Parathyroid adenoma (tissue), 2 donors: ENCODE measurements at regions not wholly inside any gene's neighbourhood (a gene's known extent, or its start where the extent isn't known, plus 50 kb on each side); places are given as distances from the start of the nearest gene placed in this dataset.

ENCODE experiments used
- H2AFZ ChIP-seq: fragments of 300-600 bp; sonication (generic); one replicate; pipeline ENCODE4 v1.7.0; 2017; ENCODE audit warnings: antibody characterized with exemption, mild to moderate bottlenecking
- H3K27ac ChIP-seq: fragments of 300-600 bp; sonication (generic); one replicate; pipeline ENCODE4 v1.7.0; 2017
- H3K27me3 ChIP-seq: fragments of 300-600 bp; sonication (generic); one replicate; pipeline ENCODE4 v1.7.0; 2017; ENCODE audit warnings: low read length; ENCODE audit not compliant: control insufficient read depth, insufficient read depth
- H3K36me3 ChIP-seq: fragments of 300-600 bp; sonication (generic); one replicate; pipeline ENCODE4 v1.7.0; 2017; ENCODE audit warnings: low read length; ENCODE audit not compliant: control insufficient read depth, insufficient read depth
- H3K4me1 ChIP-seq: fragments of 300-600 bp; sonication (generic); one replicate; pipeline ENCODE4 v1.7.0; 2017; ENCODE audit warnings: control low read depth
- H3K4me2 ChIP-seq: fragments of 300-600 bp; sonication (generic); one replicate; pipeline ENCODE4 v1.7.0; 2017; ENCODE audit warnings: low read length
- H3K4me3 ChIP-seq: fragments of 300-600 bp; sonication (generic); one replicate; pipeline ENCODE4 v1.7.0; 2017; ENCODE audit warnings: low read depth, low read length
- H3K79me2 ChIP-seq: fragments of 300-600 bp; sonication (generic); one replicate; pipeline ENCODE4 v1.7.0; 2017; ENCODE audit warnings: control low read depth
- H3K9ac ChIP-seq: fragments of 300-600 bp; sonication (generic); one replicate; pipeline ENCODE4 v1.7.0; 2017; ENCODE audit warnings: mild to moderate bottlenecking
- H3K9me3 ChIP-seq: fragments of 300-600 bp; sonication (generic); one replicate; pipeline ENCODE4 v1.7.0; 2017; ENCODE audit warnings: low read length; ENCODE audit not compliant: control insufficient read depth
- CTCF ChIP-seq: fragments of 300-600 bp; sonication (generic); IDR thresholded peaks from one replicate; pipeline ENCODE4 v1.7.0; 2017; ENCODE audit warnings: antibody characterized with exemption, mild to moderate bottlenecking
- donor health status: primary hyperparathyroidism.

- Histone ChIP-seq H3K27ac (no peak overlapping the region), H3K4me1 (no peaks in the 10 kb centered on the region)
Observed at GRCh38 chr9:16069249-16069648, 516.4 kb downstream of the CCDC171 start.

GRCh38 chr9:16069671-16070454 is 517.0 kb downstream of the CCDC171 start:
- no peaks in the 10 kb centered on the region for H3K36me3 ChIP-seq
- TF ChIP-seq CTCF: no peak
- H2AFZ ChIP-seq: no peak overlapping the region
- H3K9ac ChIP-seq: no peak overlapping the region
- H3K79me2 ChIP-seq: no peaks in the 10 kb centered on the region
- H3K4me2 ChIP-seq: no peak overlapping the region
- no peaks in the 10 kb centered on the region for H3K27me3 ChIP-seq
- no peaks in the 10 kb centered on the region for H3K4me1 ChIP-seq
- no peaks in the 10 kb centered on the region for H3K9me3 ChIP-seq
- H3K27ac ChIP-seq: no peak overlapping the region
- no peak overlapping the region for H3K4me3 ChIP-seq

More at GRCh38 chr9:16069249-16069648, 516.4 kb downstream of the CCDC171 start:
- no peaks in the 10 kb centered on the region for H3K27me3 ChIP-seq
- H2AFZ ChIP-seq: no peak overlapping the region
- no peak overlapping the region for H3K9ac ChIP-seq
- TF ChIP-seq CTCF: no peak
- no peaks in the 10 kb centered on the region for H3K36me3 ChIP-seq
- no peaks in the 10 kb centered on the region for H3K9me3 ChIP-seq
- H3K4me2 ChIP-seq: no peak overlapping the region
- H3K79me2 ChIP-seq: no peaks in the 10 kb centered on the region
- H3K4me3 ChIP-seq: no peak overlapping the region

GRCh38 chr9:16070455-16071145 is 517.8 kb downstream of the CCDC171 start:
- no peak for TF ChIP-seq CTCF
- Histone ChIP-seq H3K4me3 (no peak overlapping the region), H3K27me3 (no peaks in the 10 kb centered on the region), H2AFZ (no peak overlapping the region), H3K27ac (no peak overlapping the region), H3K4me2 (no peak overlapping the region), H3K4me1 (no peaks in the 10 kb centered on the region), H3K9me3 (no peaks in the 10 kb centered on the region), H3K36me3 (no peaks in the 10 kb centered on the region), H3K79me2 (no peaks in the 10 kb centered on the region), H3K9ac (no peak overlapping the region)

- no peaks in the 10 kb centered on the region for H3K4me1 ChIP-seq
Observed at GRCh38 chr9:16071400-16071799, 518.6 kb downstream of the CCDC171 start.

More at GRCh38 chr9:16071400-16071799, 518.6 kb downstream of the CCDC171 start:
- no peaks in the 10 kb centered on the region for H3K27me3 ChIP-seq
- no peak overlapping the region for H3K27ac ChIP-seq
- no peaks in the 10 kb centered on the region for H3K9me3 ChIP-seq
- H2AFZ ChIP-seq: no peak overlapping the region
- H3K36me3 ChIP-seq: no peaks in the 10 kb centered on the region
- H3K79me2 ChIP-seq: no peaks in the 10 kb centered on the region
- H3K9ac ChIP-seq: no peak overlapping the region
- H3K4me2 ChIP-seq: no peak overlapping the region
- no peak overlapping the region for H3K4me3 ChIP-seq
- TF ChIP-seq CTCF: no peak
